ENCODE measurements at regions not wholly inside any gene's neighbourhood (a gene's known extent, or its start where the extent isn't known, plus 50 kb on each side); places are given as distances from the start of the nearest gene placed in this dataset.

- no peak for TF ChIP-seq CTCF (conservative IDR thresholded peaks at IDR 0.05 in 1 of 2, IDR thresholded peaks at IDR 0.05 in 1 of 2; ENCODE audit: extremely low read depth in 1 of 2, insufficient read depth in 1 of 2, low read depth in 1 of 2, low read length in 2 of 2)
- TF ChIP-seq EZH2 (IDR thresholded peaks at IDR 0.05; ENCODE audit: borderline replicate concordance, low read length) = no peak
Observed at GRCh38 chr3:95468331-95468730, 1346.1 kb upstream of the EPHA6 start.

All from mammary epithelial cell (primary cell).